ENCODE measurements at regions not wholly inside any gene's neighbourhood (a gene's known extent, or its start where the extent isn't known, plus 50 kb on each side); places are given as distances from the start of the nearest gene placed in this dataset.

- no peak for TF ChIP-seq CTCF (IDR thresholded peaks at IDR 0.05; ENCODE audit: low read length)
- TF ChIP-seq EZH2 (optimal IDR thresholded peaks at IDR 0.05; ENCODE audit: low read depth, low read length), result no peak
Observed at GRCh38 chr3:59380146-59380545, 330.3 kb upstream of the CFAP20DC start.

Measured in MM.1S (cell line).